ENCODE measurements at regions not wholly inside any gene's neighbourhood (a gene's known extent, or its start where the extent isn't known, plus 50 kb on each side); places are given as distances from the start of the nearest gene placed in this dataset.

GRCh38 chr14:39603942-39604341, 171.7 kb upstream of the FBXO33 start:
- intact Hi-C loops (cut with micrococcal nuclease): no loop called here
- Histone ChIP-seq H3K27me3 (ENCODE audit: insufficient read depth, low read length) (no peaks in the 10 kb centered on the region), H2AFZ (ENCODE audit: low read depth, low read length, poor library complexity, severe bottlenecking) (no peak overlapping the region), H3K27ac (ENCODE audit: low read depth, low read length) (no peak overlapping the region), H3K4me1 (ENCODE audit: control insufficient read depth in 1 of 2, insufficient read depth in 2 of 2, low read length in 2 of 2) (no peaks in the 10 kb centered on the region), H3K4me2 (ENCODE audit: low read length) (no peak overlapping the region), H3K9me2 (ENCODE audit: insufficient read depth) (no peaks in the 10 kb centered on the region), H3K36me3 (ENCODE audit: control insufficient read depth in 1 of 2, insufficient read depth in 2 of 2, low read length in 2 of 2) (no peaks in the 10 kb centered on the region), H3K79me2 (ENCODE audit: insufficient read depth, low read length) (no peaks in the 10 kb centered on the region), H3K9me3 (ENCODE audit: control insufficient read depth in 1 of 2, insufficient read depth in 1 of 2, low read depth in 1 of 2, low read length in 2 of 2) (no peaks in the 10 kb centered on the region), H4K20me1 (ENCODE audit: insufficient read depth) (no peaks in the 10 kb centered on the region), H3K4me3 (replicated peaks in 1 of 2; ENCODE audit: low read depth in 1 of 2, low read length in 2 of 2) (no peak overlapping the region), H3K9ac (ENCODE audit: low read length) (no peak overlapping the region)
- ChIA-PET RAD21 (ENCODE audit: low non-redundant PET in 1 of 2, low total read pairs in 2 of 2, uncharacterized antibody in 2 of 2, unreplicated experiment in 2 of 2) (no interaction called here), POLR2A (no interaction called here), CTCF (no interaction called here)
- ATAC-seq (no peak), DNase-seq (ENCODE audit: low read depth, low spot score) (no peak)
- no peak for TF ChIP-seq JUND (IDR thresholded peaks at IDR 0.05)
- no peak for TF ChIP-seq YY1 (IDR thresholded peaks at IDR 0.05; ENCODE audit: extremely low read depth, insufficient replicate concordance, low read depth, low read length)
- TF ChIP-seq ZNF274 (IDR thresholded peaks at IDR 0.05; ENCODE audit: low read depth, low read length): no peak
- no peak for TF ChIP-seq EZH2phosphoT487 (IDR thresholded peaks at IDR 0.05; ENCODE audit: borderline replicate concordance)
- TF ChIP-seq POLR2AphosphoS5 (IDR thresholded peaks at IDR 0.05; ENCODE audit: low read depth, low read length): no peak
- no TSS peak for BruUV-seq (replicated peaks)

DNA sequence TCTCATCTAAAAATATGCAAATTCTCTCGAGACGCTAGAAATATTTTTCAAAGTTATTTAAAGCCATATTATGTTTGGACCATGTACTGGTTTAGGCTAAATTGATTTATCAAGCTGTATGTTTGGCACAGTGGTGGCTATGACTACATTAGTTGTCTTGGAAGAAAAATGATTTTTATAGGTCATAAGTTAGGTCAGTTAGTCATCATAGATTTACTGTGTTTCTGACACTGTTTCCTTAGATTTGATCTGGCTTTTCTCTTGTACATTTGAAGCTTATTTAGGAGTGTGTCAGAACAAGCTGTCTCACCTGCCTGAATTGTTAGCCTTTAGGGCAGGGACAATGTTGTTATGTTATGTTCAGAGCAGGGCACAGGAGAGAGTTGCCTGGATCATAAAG, 161.1 kb upstream of the FBXO33 start:
- no peaks in the 10 kb centered on the region for H3K36me3 ChIP-seq (ENCODE audit: control insufficient read depth in 1 of 2, insufficient read depth in 2 of 2, low read length in 2 of 2)
- H3K79me2 ChIP-seq (ENCODE audit: insufficient read depth, low read length): no peaks in the 10 kb centered on the region
- no peak overlapping the region for H3K4me2 ChIP-seq (ENCODE audit: low read length)
- RAD21 ChIA-PET (ENCODE audit: low non-redundant PET in 1 of 2, low total read pairs in 2 of 2, uncharacterized antibody in 2 of 2, unreplicated experiment in 2 of 2): no interaction called here
- no peak for ATAC-seq
- no peaks in the 10 kb centered on the region for H3K9me3 ChIP-seq (ENCODE audit: control insufficient read depth in 1 of 2, insufficient read depth in 1 of 2, low read depth in 1 of 2, low read length in 2 of 2)
- intact Hi-C loops (cut with micrococcal nuclease): no loop called here
- DNase-seq (ENCODE audit: low read depth, low spot score): no peak
- H3K9me2 ChIP-seq (ENCODE audit: insufficient read depth): no peaks in the 10 kb centered on the region
- H3K27me3 ChIP-seq (ENCODE audit: insufficient read depth, low read length): no peaks in the 10 kb centered on the region
- H2AFZ ChIP-seq (ENCODE audit: low read depth, low read length, poor library complexity, severe bottlenecking): no peak overlapping the region
- CTCF ChIA-PET: no interaction called here
- POLR2A ChIA-PET: no interaction called here
- TF ChIP-seq POLR2A (IDR thresholded peaks at IDR 0.05; ENCODE audit: borderline replicate concordance, extremely low read depth, insufficient read depth, insufficient read length): no peak
- no peak for TF ChIP-seq ELF1 (IDR thresholded peaks at IDR 0.05; ENCODE audit: borderline replicate concordance, low read depth)
- TF ChIP-seq JUND (IDR thresholded peaks at IDR 0.05): no peak
- TF ChIP-seq CBX3 (IDR thresholded peaks at IDR 0.05; ENCODE audit: low read depth): no peak
- no peak for TF ChIP-seq ZFX (IDR thresholded peaks at IDR 0.05)
- no peak for TF ChIP-seq FOSL1 (IDR thresholded peaks at IDR 0.05; ENCODE audit: low read depth)
- TF ChIP-seq, protein P1, sequence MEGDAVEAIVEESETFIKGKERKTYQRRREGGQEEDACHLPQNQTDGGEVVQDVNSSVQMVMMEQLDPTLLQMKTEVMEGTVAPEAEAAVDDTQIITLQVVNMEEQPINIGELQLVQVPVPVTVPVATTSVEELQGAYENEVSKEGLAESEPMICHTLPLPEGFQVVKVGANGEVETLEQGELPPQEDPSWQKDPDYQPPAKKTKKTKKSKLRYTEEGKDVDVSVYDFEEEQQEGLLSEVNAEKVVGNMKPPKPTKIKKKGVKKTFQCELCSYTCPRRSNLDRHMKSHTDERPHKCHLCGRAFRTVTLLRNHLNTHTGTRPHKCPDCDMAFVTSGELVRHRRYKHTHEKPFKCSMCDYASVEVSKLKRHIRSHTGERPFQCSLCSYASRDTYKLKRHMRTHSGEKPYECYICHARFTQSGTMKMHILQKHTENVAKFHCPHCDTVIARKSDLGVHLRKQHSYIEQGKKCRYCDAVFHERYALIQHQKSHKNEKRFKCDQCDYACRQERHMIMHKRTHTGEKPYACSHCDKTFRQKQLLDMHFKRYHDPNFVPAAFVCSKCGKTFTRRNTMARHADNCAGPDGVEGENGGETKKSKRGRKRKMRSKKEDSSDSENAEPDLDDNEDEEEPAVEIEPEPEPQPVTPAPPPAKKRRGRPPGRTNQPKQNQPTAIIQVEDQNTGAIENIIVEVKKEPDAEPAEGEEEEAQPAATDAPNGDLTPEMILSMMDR (IDR thresholded peaks at IDR 0.05 in 2 of 3, conservative IDR thresholded peaks at IDR 0.05 in 1 of 3; ENCODE audit: borderline replicate concordance in 1 of 3, insufficient read depth in 1 of 3, low read depth in 2 of 3, low read length in 2 of 3): no peak
- no peak for TF ChIP-seq ZNF274 (IDR thresholded peaks at IDR 0.05; ENCODE audit: low read depth, low read length)
- TF ChIP-seq POLR2AphosphoS5 (IDR thresholded peaks at IDR 0.05; ENCODE audit: low read depth, low read length): no peak
- no peak overlapping the region for H3K9ac ChIP-seq (ENCODE audit: low read length)
- no peaks in the 10 kb centered on the region for H3K4me1 ChIP-seq (ENCODE audit: control insufficient read depth in 1 of 2, insufficient read depth in 2 of 2, low read length in 2 of 2)
- no peaks in the 10 kb centered on the region for H4K20me1 ChIP-seq (ENCODE audit: insufficient read depth)
- H3K4me3 ChIP-seq (replicated peaks in 1 of 2; ENCODE audit: low read depth in 1 of 2, low read length in 2 of 2): no peak overlapping the region
- no TSS peak for BruUV-seq (replicated peaks)
- no peak overlapping the region for H3K27ac ChIP-seq (ENCODE audit: low read depth, low read length)
